Body of pancreas (tissue), 4 donors: ENCODE measurements at regions not wholly inside any gene's neighbourhood (a gene's known extent, or its start where the extent isn't known, plus 50 kb on each side); places are given as distances from the start of the nearest gene placed in this dataset.

Experiments
- CTCF ChIP-seq, 7 experiments: fragments of 450-650 bp in 4 of 7; fragments of 200-600 bp in 3 of 7; sonication (generic) in 3 of 7; IDR thresholded peaks; one replicate each; pipeline ENCODE4 v1.5.1; 2016 to 2019; ENCODE audit warnings: antibody characterized with exemption in 7 of 7
- POLR2A ChIP-seq, 3 donors: fragments of 450-650 bp; IDR thresholded peaks; one replicate each; pipeline ENCODE4 v1.6.1; 2016; ENCODE audit warnings: antibody characterized with exemption in 3 of 3, mild to moderate bottlenecking in 2 of 3

GRCh38 chr12:86513226-86513625 is 257.0 kb upstream of the MGAT4C start:
- TF ChIP-seq CTCF (IDR thresholded peaks at IDR 0.05) (no peak), POLR2A (IDR thresholded peaks at IDR 0.05) (no peak)
